ENCODE measurements at regions not wholly inside any gene's neighbourhood (a gene's known extent, or its start where the extent isn't known, plus 50 kb on each side); places are given as distances from the start of the nearest gene placed in this dataset.

DNA sequence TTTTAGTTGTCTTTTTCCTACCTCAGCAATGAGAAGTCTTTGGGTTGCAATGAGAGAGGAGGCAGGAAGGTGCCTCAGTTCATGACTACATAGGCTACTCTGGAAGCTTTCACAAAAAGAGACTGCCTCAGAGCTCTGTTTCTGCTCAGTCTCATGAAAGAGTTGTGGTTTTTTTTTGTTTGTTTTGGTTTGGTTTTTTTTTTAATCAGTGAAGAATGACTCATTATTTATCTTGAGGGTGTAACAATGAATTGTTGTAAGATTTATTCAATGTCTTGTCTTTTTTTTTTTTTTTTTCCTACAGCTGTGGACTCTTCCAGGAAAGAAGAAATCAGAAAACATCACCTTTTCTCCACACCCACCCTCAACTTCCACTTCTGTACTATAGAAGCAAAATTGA lies 67.5 kb upstream of the CXCL13 start:
- Mint-ChIP-seq H3K36me3 (ENCODE audit: low read depth, unreplicated experiment) (peaks cover 4% of the 10 kb centered on the region), H3K4me1 (ENCODE audit: unreplicated experiment) (no peaks in the 10 kb centered on the region), H3K27ac (ENCODE audit: unreplicated experiment) (no peak overlapping the region), H3K27me3 (ENCODE audit: unreplicated experiment) (peaks cover 2% of the 10 kb centered on the region), H3K9me3 (ENCODE audit: unreplicated experiment) (peaks cover 5% of the 10 kb centered on the region), H3K4me3 (ENCODE audit: unreplicated experiment) (no peak overlapping the region)
- TF ChIP-seq, protein P1, sequence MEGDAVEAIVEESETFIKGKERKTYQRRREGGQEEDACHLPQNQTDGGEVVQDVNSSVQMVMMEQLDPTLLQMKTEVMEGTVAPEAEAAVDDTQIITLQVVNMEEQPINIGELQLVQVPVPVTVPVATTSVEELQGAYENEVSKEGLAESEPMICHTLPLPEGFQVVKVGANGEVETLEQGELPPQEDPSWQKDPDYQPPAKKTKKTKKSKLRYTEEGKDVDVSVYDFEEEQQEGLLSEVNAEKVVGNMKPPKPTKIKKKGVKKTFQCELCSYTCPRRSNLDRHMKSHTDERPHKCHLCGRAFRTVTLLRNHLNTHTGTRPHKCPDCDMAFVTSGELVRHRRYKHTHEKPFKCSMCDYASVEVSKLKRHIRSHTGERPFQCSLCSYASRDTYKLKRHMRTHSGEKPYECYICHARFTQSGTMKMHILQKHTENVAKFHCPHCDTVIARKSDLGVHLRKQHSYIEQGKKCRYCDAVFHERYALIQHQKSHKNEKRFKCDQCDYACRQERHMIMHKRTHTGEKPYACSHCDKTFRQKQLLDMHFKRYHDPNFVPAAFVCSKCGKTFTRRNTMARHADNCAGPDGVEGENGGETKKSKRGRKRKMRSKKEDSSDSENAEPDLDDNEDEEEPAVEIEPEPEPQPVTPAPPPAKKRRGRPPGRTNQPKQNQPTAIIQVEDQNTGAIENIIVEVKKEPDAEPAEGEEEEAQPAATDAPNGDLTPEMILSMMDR (IDR thresholded peaks at IDR 0.05; ENCODE audit: unreplicated experiment) = no peak
- no peak for DNase-seq (ENCODE audit: low spot score)

DNA sequence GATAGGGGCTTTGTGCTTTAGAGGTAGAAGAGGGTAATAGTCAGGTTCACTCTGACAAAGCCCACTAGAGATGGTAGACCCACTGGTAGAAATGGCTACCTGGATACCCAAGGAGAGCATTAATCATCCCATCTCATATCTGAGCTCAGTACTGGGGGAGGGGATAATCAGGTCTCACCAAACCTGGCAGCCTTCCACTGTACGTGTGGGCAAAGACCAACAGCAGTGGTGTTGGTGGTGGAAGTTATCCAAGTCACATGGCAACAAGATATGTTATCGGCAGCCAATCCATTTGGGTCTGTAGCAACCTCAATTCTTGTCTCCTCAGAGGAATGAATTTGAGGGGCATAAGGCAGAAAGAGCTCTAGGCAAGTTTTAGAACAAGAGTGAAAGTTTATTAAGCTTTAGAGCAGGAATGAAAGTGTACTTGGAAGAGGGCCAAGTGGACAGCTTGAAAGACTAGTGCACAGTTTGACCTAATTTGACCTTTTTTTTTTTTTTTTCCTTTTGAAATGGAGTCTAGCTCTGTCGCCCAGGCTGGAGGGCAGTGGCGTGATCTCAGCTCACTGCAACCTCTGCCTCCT lies 67.0 kb upstream of the CXCL13 start:
- Mint-ChIP-seq H3K36me3 (ENCODE audit: low read depth, unreplicated experiment) (peaks cover 4% of the 10 kb centered on the region), H3K4me1 (ENCODE audit: unreplicated experiment) (no peaks in the 10 kb centered on the region), H3K9me3 (ENCODE audit: unreplicated experiment) (peaks cover 5% of the 10 kb centered on the region), H3K4me3 (ENCODE audit: unreplicated experiment) (no peak overlapping the region), H3K27me3 (ENCODE audit: unreplicated experiment) (peaks cover 2% of the 10 kb centered on the region), H3K27ac (ENCODE audit: unreplicated experiment) (no peak overlapping the region)
- TF ChIP-seq, protein P1 (IDR thresholded peaks at IDR 0.05; ENCODE audit: unreplicated experiment) = no peak
- no peak for DNase-seq (ENCODE audit: low spot score)

All from endothelial cell (in vitro differentiated cells).